Glomerular visceral epithelial cell (primary cell): ENCODE measurements at regions not wholly inside any gene's neighbourhood (a gene's known extent, or its start where the extent isn't known, plus 50 kb on each side); places are given as distances from the start of the nearest gene placed in this dataset.

ENCODE experiments used
- DNase-seq: peaks from one replicate; pipeline ENCODE4 v3.0.0-alpha.2; 2016; ENCODE audit errors: extremely low spot score

GRCh38 chr2:76320716-76321115, 610.0 kb upstream of the GCFC2 start:
- DNase-seq: no peak

GRCh38 chr2:76318848-76319360, 608.2 kb upstream of the GCFC2 start:
- no peak for DNase-seq

- no peak for DNase-seq
Observed at GRCh38 chr2:76316691-76317090, 606.0 kb upstream of the GCFC2 start.

GRCh38 chr2:76314271-76315020, 603.7 kb upstream of the GCFC2 start:
- DNase-seq: no peak

GRCh38 chr2:76312236-76312635, 601.5 kb upstream of the GCFC2 start:
- no peak for DNase-seq

- DNase-seq: no peak
Observed at GRCh38 chr2:76311728-76312127, 601.0 kb upstream of the GCFC2 start.

GRCh38 chr2:76310894-76311633, 600.3 kb upstream of the GCFC2 start:
- DNase-seq: no peak

- no peak for DNase-seq
Observed at GRCh38 chr2:76307495-76307894, 596.8 kb upstream of the GCFC2 start.

- DNase-seq: no peak
Observed at GRCh38 chr2:76298041-76298440, 587.3 kb upstream of the GCFC2 start.

- DNase-seq: no peak
Observed at GRCh38 chr2:76296438-76296837, 585.7 kb upstream of the GCFC2 start.

- DNase-seq: no peak
Observed at GRCh38 chr2:76295762-76296161, 585.0 kb upstream of the GCFC2 start.

GRCh38 chr2:76288598-76288997, 577.9 kb upstream of the GCFC2 start:
- no peak for DNase-seq

GRCh38 chr2:76288146-76288545, 577.4 kb upstream of the GCFC2 start:
- DNase-seq: no peak

- DNase-seq: no peak
Observed at GRCh38 chr2:76283350-76283749, 572.6 kb upstream of the GCFC2 start.

- no peak for DNase-seq
Observed at GRCh38 chr2:76281156-76281841, 570.6 kb upstream of the GCFC2 start.

- no peak for DNase-seq
Observed at GRCh38 chr2:76280686-76281085, 570.0 kb upstream of the GCFC2 start.

GRCh38 chr2:76279142-76279541, 568.4 kb upstream of the GCFC2 start:
- no peak for DNase-seq

- DNase-seq: no peak
Observed at GRCh38 chr2:76275788-76276187, 565.1 kb upstream of the GCFC2 start.

GRCh38 chr2:76274676-76275075, 564.0 kb upstream of the GCFC2 start:
- no peak for DNase-seq

- no peak for DNase-seq
Observed at GRCh38 chr2:76274160-76274559, 563.4 kb upstream of the GCFC2 start.

GRCh38 chr2:76270096-76270710, 559.5 kb upstream of the GCFC2 start:
- no peak for DNase-seq
